ENCODE measurements at regions not wholly inside any gene's neighbourhood (a gene's known extent, or its start where the extent isn't known, plus 50 kb on each side); places are given as distances from the start of the nearest gene placed in this dataset.
"Not testable (repeated sequence)": the region's sequence is repeated elsewhere in the genome, so short reads cannot be mapped to it uniquely, and the experiment has no call there.

DNA sequence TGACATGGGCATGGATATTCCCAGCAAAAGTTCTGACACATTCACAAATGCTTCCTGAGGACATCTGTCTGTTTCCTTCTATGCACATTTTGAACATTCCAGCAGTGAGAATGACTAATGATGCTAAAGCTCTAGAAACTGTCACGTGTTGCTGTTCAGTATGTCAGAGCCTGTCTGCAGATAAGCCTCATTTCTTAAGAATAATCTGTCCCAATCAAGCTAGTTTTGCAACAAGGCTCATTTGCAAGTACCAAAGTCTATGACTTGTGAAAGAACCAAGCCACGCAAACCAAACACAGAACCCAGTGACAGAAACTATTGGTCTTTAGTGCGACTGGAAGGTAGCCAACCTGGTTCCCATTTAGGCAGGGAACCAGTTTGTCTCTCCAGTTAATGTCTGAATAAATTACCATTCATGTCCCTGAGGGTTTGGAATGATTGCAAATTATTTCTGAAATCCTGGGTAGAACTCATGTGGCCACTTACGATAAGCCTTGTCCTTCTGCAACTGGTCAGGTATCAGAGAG lies 178.5 kb downstream of the C9orf152 start:
- DNase-seq, result no peak

DNA sequence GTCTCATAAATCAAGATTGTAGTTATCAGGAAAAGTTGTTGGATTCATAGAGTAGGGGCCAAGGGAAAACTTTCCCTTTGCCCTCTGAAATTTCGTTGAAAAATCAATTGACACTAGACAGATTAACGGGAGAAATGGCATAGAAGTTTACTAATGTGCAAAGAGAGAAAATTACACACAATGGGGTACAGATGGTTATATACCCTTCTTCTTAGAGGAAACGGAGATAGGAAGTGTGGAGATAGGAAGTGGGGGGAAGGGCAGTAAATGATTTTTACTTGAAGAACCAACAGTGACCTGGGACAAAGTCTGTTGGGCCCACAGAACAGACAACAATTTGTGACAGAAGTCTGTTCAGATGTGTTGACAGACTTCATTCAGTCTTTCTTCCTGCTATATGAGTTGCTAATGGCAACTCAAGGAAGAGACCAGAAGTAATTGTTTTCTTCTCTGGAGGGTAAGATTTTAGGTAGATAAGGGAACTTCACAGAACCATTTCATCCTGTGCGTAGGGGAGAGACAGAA lies 177.9 kb downstream of the C9orf152 start:
- DNase-seq, result no peak

DNA sequence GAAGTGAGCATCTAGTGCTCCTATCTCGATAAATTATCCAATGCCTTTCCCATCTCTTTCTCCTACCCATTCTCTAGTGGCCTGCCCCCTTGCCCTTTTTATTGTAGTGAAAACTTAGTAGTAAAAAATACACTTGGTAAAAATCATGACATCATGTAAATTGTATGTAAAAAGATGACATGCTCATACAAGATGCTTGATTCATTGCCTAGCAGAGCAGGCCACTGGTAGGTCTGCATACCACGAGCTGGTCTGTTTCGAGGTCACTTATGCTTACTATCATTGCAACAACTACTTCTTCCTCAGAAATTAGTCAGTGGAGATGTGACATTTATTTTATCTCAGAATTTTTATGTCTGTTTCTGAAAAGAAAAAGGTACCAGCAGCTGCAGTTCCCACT lies 177.3 kb downstream of the C9orf152 start:
- DNase-seq, result no peak

- no peak for DNase-seq
Measured at GRCh38 chr9:110031511-110032173, 176.3 kb downstream of the C9orf152 start.

- DNase-seq, result not testable (repeated sequence)
Measured at GRCh38 chr9:110032532-110032931, 175.4 kb downstream of the C9orf152 start.

DNA sequence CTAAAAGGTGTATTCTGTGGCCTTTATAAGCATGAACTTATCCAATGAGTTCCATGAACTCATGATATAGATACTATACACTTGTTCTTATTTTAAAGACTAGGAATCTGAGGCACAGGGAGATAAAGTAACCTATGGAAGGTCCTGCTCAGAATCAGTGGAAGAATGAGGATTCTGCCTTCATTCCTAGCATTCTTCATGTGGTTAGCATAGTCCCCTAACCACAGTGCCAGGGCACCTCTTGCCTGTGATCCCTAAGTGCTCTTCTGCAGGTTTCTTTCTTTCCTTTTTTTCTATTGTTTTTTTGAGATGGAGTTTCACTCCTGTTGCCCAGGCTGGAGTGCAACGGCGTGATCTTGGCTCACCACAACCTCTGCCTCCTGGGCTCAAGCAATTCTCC lies 174.1 kb downstream of the C9orf152 start:
- no peak for DNase-seq

GRCh38 chr9:110036286-110036685 lies 171.7 kb downstream of the C9orf152 start:
- peak; percentile 43 for DNase-seq

- DNase-seq, result no peak
Measured at GRCh38 chr9:110040788-110041187, 167.2 kb downstream of the C9orf152 start.

- DNase-seq, result no peak
Measured at GRCh38 chr9:110041452-110041851, 166.5 kb downstream of the C9orf152 start.

GRCh38 chr9:110047232-110047954 lies 160.6 kb downstream of the C9orf152 start:
- no peak for DNase-seq

GRCh38 chr9:110047955-110048402 lies 160.0 kb downstream of the C9orf152 start:
- no peak for DNase-seq

- peak; percentile 84 for DNase-seq
Measured at GRCh38 chr9:110048403-110048975, 159.5 kb downstream of the C9orf152 start.

- DNase-seq, result peak; percentile 26
Measured at GRCh38 chr9:110048976-110049698, 158.8 kb downstream of the C9orf152 start.

GRCh38 chr9:110049699-110050450 lies 158.1 kb downstream of the C9orf152 start:
- no peak for DNase-seq

GRCh38 chr9:110050925-110051355 lies 157.0 kb downstream of the C9orf152 start:
- no peak for DNase-seq

DNA sequence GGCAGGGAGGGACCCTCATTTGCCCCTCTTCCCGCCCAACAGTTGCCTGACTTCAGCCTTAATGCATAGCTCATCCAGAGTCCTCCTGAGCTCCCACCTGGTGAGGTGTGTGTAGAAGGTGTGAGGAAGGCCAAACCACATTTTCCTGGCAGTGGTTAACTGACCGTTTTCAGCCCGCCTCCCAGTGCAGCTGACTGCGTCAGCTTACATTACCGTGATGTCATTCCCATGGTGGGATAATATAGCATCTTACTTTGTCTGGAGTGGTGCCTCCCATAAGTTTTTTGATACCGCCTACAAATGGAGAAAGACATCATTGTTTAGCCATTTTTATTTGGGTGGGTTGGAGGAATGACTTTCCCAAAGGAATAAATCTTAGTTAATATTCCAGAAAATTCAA lies 151.9 kb downstream of the C9orf152 start:
- DNase-seq, result no peak

- DNase-seq, result peak; percentile 55
Measured at GRCh38 chr9:110058304-110058953, 149.5 kb downstream of the C9orf152 start.

GRCh38 chr9:110059461-110059860 lies 148.5 kb downstream of the C9orf152 start:
- no peak for DNase-seq

GRCh38 chr9:110064803-110065202 lies 143.2 kb downstream of the C9orf152 start:
- DNase-seq, result no peak

GRCh38 chr9:110065532-110065931 lies 142.4 kb downstream of the C9orf152 start:
- no peak for DNase-seq

- DNase-seq, result no peak
Measured at GRCh38 chr9:110066929-110067716, 140.8 kb downstream of the C9orf152 start.
